Lung (tissue), 11 donors: ENCODE measurements at regions not wholly inside any gene's neighbourhood (a gene's known extent, or its start where the extent isn't known, plus 50 kb on each side); places are given as distances from the start of the nearest gene placed in this dataset.

Experiments
- ATAC-seq: fragments of 200-7000 bp; cut with Tn5 transposase; one replicate; pipeline ENCODE4 v1.9.1; 2020; ENCODE audit warnings: moderate number of reproducible peaks; ENCODE audit not compliant: insufficient read depth, low FRiP score
- DNase-seq, 3 donors: peaks; one replicate each; pipeline ENCODE4 v3.0.0-alpha.2; 2013 to 2017
- H3K27ac ChIP-seq, 2 donors: one replicate each; pipeline ENCODE4 v1.5.1; 2013; ENCODE audit warnings: mild to moderate bottlenecking in 2 of 2, moderate library complexity in 2 of 2, control low read depth in 1 of 2, inconsistent platforms in 1 of 2, low read depth in 1 of 2, low read length in 1 of 2
- H3K27me3 ChIP-seq, 3 donors: one replicate each; pipeline ENCODE4 v1.5.1; 2013; ENCODE audit warnings: low read length in 2 of 3; ENCODE audit not compliant: control insufficient read depth in 3 of 3, insufficient read depth in 3 of 3
- H3K36me3 ChIP-seq, 4 donors: one replicate each; pipeline ENCODE4 v1.5.1; 2013; ENCODE audit warnings: low read length in 4 of 4, mild to moderate bottlenecking in 1 of 4, moderate library complexity in 1 of 4; ENCODE audit not compliant: control insufficient read depth in 4 of 4, insufficient read depth in 4 of 4
- H3K4me1 ChIP-seq, 5 donors: one replicate each; pipeline ENCODE4 v1.5.1; 2013; ENCODE audit warnings: low read length in 5 of 5, mild to moderate bottlenecking in 2 of 5, moderate library complexity in 1 of 5; ENCODE audit not compliant: control insufficient read depth in 5 of 5, insufficient read depth in 5 of 5
- H3K4me3 ChIP-seq: one replicate; pipeline ENCODE4 v1.5.1; 2013; ENCODE audit warnings: mild to moderate bottlenecking, control low read depth, moderate library complexity
- H3K9ac ChIP-seq, 2 donors: one replicate each; pipeline ENCODE4 v1.5.1; 2013; ENCODE audit warnings: low read length in 2 of 2, control low read depth in 1 of 2; ENCODE audit not compliant: insufficient read depth in 1 of 2
- H3K9me3 ChIP-seq, 4 donors: one replicate each; pipeline ENCODE4 v1.5.1; 2013; ENCODE audit warnings: low read length in 3 of 4, mild to moderate bottlenecking in 1 of 4, moderate library complexity in 1 of 4; ENCODE audit not compliant: control insufficient read depth in 4 of 4, insufficient read depth in 3 of 4
- WGBS, 2 donors: extraction: QIAGEN DNeasy Blood & Tissue Kit; methylation state at CpG; one replicate each; pipeline ENCODE4 v1.1.7; 2013; 5-methylcytosine and 5-hydroxymethylcytosine counted together
- TF ChIP-seq, protein P1 (sequence below): IDR thresholded peaks from 2 replicates; pipeline ENCODE4 v1.5.1; 2012; ENCODE audit warnings: mild to moderate bottlenecking; ENCODE audit errors: control extremely low read depth, extremely low read depth
- donor health status: control.
- donor health status: control.
- donor health status: Bipolar disorder and iron deficiency.
- donor health status: healthy.
- donor health status: DM: yes; HTN: yes; CAD: no.

DNA sequence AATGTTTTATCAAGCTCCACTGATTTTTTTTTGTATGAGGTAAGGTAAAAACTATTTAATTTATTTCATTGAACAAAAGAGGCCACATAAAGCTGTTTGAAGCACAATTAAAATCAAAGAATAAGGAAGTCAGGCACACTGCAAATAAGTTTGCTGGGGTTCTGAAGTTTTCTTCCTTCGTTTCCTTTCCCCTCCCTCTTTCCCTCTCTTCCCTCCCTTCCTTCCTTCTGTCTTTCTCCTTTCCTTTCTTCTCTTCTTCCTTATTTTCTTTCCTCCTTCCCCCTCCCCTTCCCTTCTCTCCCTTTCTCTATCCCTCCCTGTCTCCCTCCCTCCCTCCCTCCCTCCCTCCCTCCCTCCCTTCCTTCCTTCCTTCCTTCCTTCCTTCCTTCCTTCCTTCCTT, 78.7 kb downstream of the ALX1 start:
- TF ChIP-seq, protein P1, sequence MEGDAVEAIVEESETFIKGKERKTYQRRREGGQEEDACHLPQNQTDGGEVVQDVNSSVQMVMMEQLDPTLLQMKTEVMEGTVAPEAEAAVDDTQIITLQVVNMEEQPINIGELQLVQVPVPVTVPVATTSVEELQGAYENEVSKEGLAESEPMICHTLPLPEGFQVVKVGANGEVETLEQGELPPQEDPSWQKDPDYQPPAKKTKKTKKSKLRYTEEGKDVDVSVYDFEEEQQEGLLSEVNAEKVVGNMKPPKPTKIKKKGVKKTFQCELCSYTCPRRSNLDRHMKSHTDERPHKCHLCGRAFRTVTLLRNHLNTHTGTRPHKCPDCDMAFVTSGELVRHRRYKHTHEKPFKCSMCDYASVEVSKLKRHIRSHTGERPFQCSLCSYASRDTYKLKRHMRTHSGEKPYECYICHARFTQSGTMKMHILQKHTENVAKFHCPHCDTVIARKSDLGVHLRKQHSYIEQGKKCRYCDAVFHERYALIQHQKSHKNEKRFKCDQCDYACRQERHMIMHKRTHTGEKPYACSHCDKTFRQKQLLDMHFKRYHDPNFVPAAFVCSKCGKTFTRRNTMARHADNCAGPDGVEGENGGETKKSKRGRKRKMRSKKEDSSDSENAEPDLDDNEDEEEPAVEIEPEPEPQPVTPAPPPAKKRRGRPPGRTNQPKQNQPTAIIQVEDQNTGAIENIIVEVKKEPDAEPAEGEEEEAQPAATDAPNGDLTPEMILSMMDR, result no peak
- WGBS, 2 donors, result 30 to 44% methylated on average over 1 of the region's 1 CpG
- no peak overlapping the region for H3K27ac ChIP-seq
- ATAC-seq (no peak), DNase-seq (no peak)
- H3K9ac ChIP-seq, result no peak overlapping the region
- no peaks in the 10 kb centered on the region for H3K9me3 ChIP-seq
- H3K27me3 ChIP-seq, result no peaks in the 10 kb centered on the region
- H3K4me3 ChIP-seq, result no peak overlapping the region
- peaks cover 0 to 23% (median 5%) of the 10 kb centered on the region in 5 donors for H3K4me1 ChIP-seq
- no peaks in the 10 kb centered on the region for H3K36me3 ChIP-seq

DNA sequence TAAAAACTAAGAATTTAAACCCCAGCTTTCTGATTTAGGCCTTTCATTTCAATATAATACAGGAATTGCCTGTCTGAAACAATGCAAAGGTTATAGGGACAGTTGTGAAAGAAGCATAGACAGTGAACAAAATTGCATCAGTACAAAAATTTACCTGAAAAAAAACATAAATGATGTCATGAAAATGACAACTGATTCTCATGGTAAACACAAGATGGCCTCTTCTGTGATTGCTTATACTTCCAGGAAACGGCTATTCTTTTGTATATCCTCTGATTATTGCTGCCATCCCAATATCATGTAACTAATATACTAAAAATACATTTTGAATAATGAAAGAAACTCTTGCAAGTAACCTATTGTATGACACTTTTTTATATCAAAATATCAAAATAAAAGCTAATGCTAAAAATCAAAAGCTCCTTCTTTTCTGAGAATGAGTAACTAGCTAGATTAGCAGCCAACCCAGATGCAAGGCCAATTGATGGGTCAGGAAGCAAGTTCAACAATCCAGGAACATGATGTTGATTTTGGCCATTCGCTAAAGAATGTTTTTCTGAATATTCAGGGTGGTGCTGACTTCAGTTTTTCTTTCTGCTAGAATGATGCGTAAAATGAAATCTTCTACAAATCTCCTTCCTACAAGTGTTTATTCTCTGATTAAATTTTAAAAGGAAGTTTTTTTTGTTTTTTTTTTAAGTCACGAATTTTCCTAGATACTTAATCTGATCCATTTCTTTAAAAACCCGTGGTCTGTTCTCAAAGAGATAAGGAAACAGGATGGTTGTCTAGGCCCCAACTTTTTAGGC, 83.6 kb downstream of the ALX1 start:
- ATAC-seq (no peak), DNase-seq (no peak)
- no peak overlapping the region for H3K27ac ChIP-seq
- 53 to 72% methylated on average over 5 of the region's 5 CpGs for WGBS, 2 donors
- no peaks in the 10 kb centered on the region for H3K9me3 ChIP-seq
- H3K36me3 ChIP-seq, result no peaks in the 10 kb centered on the region
- no peak overlapping the region for H3K9ac ChIP-seq
- no peaks in the 10 kb centered on the region for H3K4me1 ChIP-seq
- H3K27me3 ChIP-seq, result no peaks in the 10 kb centered on the region
- H3K4me3 ChIP-seq, result no peak overlapping the region
- TF ChIP-seq, protein P1, result no peak

GRCh38 chr12:85367936-85368335, 87.9 kb downstream of the ALX1 start:
- WGBS, 2 donors, result 67 to 75% methylated on average over 2 of the region's 2 CpGs
- DNase-seq, result no peak
- ATAC-seq, result no peak
- Histone ChIP-seq H3K4me1 (peaks cover 0 to 5% (median 0%) of the 10 kb centered on the region in 5 donors), H3K4me3 (no peak overlapping the region), H3K36me3 (no peaks in the 10 kb centered on the region), H3K9me3 (no peaks in the 10 kb centered on the region), H3K9ac (no peak overlapping the region), H3K27ac (no peak overlapping the region), H3K27me3 (no peaks in the 10 kb centered on the region)
- TF ChIP-seq, protein P1, result no peak
